Heart left ventricle (tissue), 16 donors: ENCODE measurements at regions not wholly inside any gene's neighbourhood (a gene's known extent, or its start where the extent isn't known, plus 50 kb on each side); places are given as distances from the start of the nearest gene placed in this dataset.
A peak's percentile ranks its signal among the peaks of the same experiment; 100 is the strongest.

ENCODE experiments used
- ATAC-seq, 4 donors: fragments of 200-7000 bp; cut with Tn5 transposase; one replicate each; pipeline ENCODE4 v1.9.1; 2020 to 2022; ENCODE audit warnings: moderate library complexity in 4 of 4, mild to moderate bottlenecking in 3 of 4, moderate number of reproducible peaks in 1 of 4
- DNase-seq, 5 donors: peaks; one replicate each; pipeline ENCODE4 v3.0.0-alpha.2; 2020
- H3K27ac ChIP-seq, 12 donors: fragments of 200-600 bp; sonication (generic) in 4 of 12; one replicate each; pipeline versions ENCODE4 v1.5.0 to v1.8.0; 2016 to 2022; ENCODE audit warnings: mild to moderate bottlenecking in 2 of 12
- H3K27me3 ChIP-seq, 9 donors: fragments of 200-600 bp; sonication (generic) in 2 of 9; one replicate each; pipeline versions ENCODE4 v1.5.1 to v1.8.0; 2016 to 2022; ENCODE audit warnings: mild to moderate bottlenecking in 3 of 9
- H3K36me3 ChIP-seq, 9 donors: fragments of 200-600 bp; sonication (generic) in 2 of 9; one replicate each; pipeline versions ENCODE4 v1.5.0 to v1.8.0; 2018 to 2022; ENCODE audit warnings: mild to moderate bottlenecking in 2 of 9
- H3K4me1 ChIP-seq, 12 donors: fragments of 200-600 bp; sonication (generic) in 4 of 12; one replicate each; pipeline versions ENCODE4 v1.5.0 to v1.8.0; 2016 to 2022; ENCODE audit warnings: mild to moderate bottlenecking in 3 of 12
- H3K4me3 ChIP-seq, 12 donors: fragments of 200-600 bp; sonication (generic) in 4 of 12; one replicate each; pipeline versions ENCODE4 v1.5.0 to v1.8.0; 2017 to 2022; ENCODE audit warnings: mild to moderate bottlenecking in 9 of 12, moderate library complexity in 4 of 12
- H3K9me3 ChIP-seq, 12 donors: fragments of 200-600 bp; sonication (generic) in 4 of 12; one replicate each; pipeline versions ENCODE4 v1.5.0 to v1.8.0; 2016 to 2022; ENCODE audit warnings: mild to moderate bottlenecking in 1 of 12
- CTCF ChIP-seq, 12 donors: fragments of 200-600 bp; sonication (generic) in 4 of 12; IDR thresholded peaks; one replicate each; pipeline versions ENCODE4 v1.5.0 to v1.8.0; 2018 to 2022; ENCODE audit warnings: antibody characterized with exemption in 12 of 12, mild to moderate bottlenecking in 5 of 12
- POLR2A ChIP-seq, 2 donors: fragments of 450-650 bp; IDR thresholded peaks; one replicate each; pipeline ENCODE4 v1.6.1; 2017; ENCODE audit warnings: antibody characterized with exemption in 2 of 2, mild to moderate bottlenecking in 2 of 2, moderate library complexity in 2 of 2
- WGBS, 4 donors: extraction: QIAGEN DNeasy Blood & Tissue Kit in 2 of 4; methylation state at CpG; one replicate each; pipeline versions ENCODE4 v1.1.5 to v1.1.7; 2013 to 2018; 5-methylcytosine and 5-hydroxymethylcytosine counted together
- intact Hi-C, 10 donors: fragments of 100-400 bp; cut with DNase I; formaldehyde crosslinking; loops; one replicate each; pipeline versions ENCODE4 v1.11.1 to v1.14.2; 2022
- donor health status: ischemic (EF 13 %, LVEDD 7.1; RV severe dilation, severe dysfunction).
- donor health status: healthy with polysubstance abuse.
- donor health status: DM: no; HTN: yes; CAD: no.
- donor health status: DM: no; HTN: no; CAD: no.
- donor health status: ischemic (EF 25% LVEDD 6.9; RV normal size, moderate dysfunction).
- donor health status: ischemic (EF 25% LVEDD 5.7; RV mildly dilated, moderate dysfunction).
- donor health status: healthy.
- donor health status: DM: yes; HTN: yes; CAD: no.
- donor health status: ischemic (EF 35%, LVEDD 5.7; RV mildly dilated, moderate dysfunction).
- donor health status: nonischemic (EF 11% LVEDD 7.7; RV severe dilation, severe dysfunction).
- donor health status: DM: yes; HTN: yes; CAD: no.
- donor health status: PGD.
- donor health status: ischemic (EF 29% LVEDD 5.4; RV normal size, mild dysfunction).
- donor health status: nonischemic (EF 23%, LVEDD 6.1; RV moderate dilation, normal function).

DNA sequence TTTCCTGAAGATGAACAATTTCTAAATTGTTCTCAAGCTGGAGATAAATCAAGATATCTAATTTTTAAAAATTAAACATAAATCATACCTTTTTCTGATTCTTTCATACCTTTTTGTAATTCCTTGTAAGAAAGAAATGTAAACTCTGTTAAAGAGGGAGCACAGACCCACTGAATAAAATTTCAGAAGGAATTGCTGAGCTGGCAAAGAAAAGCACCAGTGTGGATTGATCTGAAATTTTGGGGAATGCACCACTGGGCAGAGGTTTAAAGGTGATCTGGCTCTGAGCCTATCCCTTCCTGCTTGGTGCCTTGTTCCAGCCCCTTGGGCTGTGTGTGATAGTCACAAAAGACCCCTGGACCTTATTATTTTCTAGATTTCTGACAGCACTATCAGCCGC, 118.3 kb upstream of the THSD7B start:
- Histone ChIP-seq H3K27ac (no peak overlapping the region), H3K4me3 (no peak overlapping the region), H3K36me3 (no peaks in the 10 kb centered on the region), H3K4me1 (peaks cover 0 to 18% (median 3%) of the 10 kb centered on the region in 12 donors), H3K27me3 (no peaks in the 10 kb centered on the region), H3K9me3 (no peaks in the 10 kb centered on the region)
- intact Hi-C loops = no loop called here
- TF ChIP-seq CTCF (IDR thresholded peaks at IDR 0.05) (no peak), POLR2A (IDR thresholded peaks at IDR 0.05) (no peak)
- 86 to 94% (median 89%) methylated on average over 1 of the region's 1 CpG for WGBS, 4 donors
- no peak for DNase-seq
- no peak for ATAC-seq

DNA sequence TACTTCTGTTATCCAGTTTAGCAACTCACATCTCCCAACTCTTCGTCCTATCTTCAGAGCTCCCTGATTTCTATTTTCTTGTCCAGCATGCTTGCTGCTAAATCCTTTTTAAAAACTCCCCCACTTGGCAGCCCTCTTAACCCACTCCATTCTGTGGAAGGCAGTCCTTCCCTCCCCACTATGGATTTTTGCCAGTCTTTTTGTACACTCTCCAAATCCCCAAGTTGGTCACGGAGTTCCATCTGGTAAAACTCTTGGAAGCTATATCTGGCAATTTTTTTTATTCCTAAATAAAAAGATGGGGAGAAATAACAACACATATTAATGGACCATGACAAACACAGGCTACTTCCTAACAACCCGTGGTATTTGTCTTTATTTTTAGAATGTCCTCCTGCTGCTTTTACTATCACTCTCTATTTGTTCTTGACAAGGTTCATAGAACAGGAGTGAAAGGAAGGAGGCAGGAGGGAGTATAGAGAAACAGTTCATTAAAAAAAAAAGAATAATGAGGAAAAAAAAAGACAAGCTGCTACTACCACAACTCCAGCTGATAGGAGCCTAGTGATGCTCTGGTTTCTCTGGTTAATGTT, 120.0 kb upstream of the THSD7B start:
- TF ChIP-seq CTCF (IDR thresholded peaks at IDR 0.05) (no peak), POLR2A (IDR thresholded peaks at IDR 0.05) (no peak)
- no peak overlapping the region for H3K4me3 ChIP-seq
- 22 to 47% (median 29%) methylated on average over 3 of the region's 3 CpGs for WGBS, 4 donors
- ATAC-seq = peak in 3 of 4 donors; percentile 39 to 61 (median 54)
- no peaks in the 10 kb centered on the region for H3K36me3 ChIP-seq
- H3K4me1 ChIP-seq = peaks cover 0 to 12% (median 3%) of the 10 kb centered on the region in 12 donors
- no peak overlapping the region for H3K27ac ChIP-seq
- H3K27me3 ChIP-seq = no peaks in the 10 kb centered on the region
- intact Hi-C loops = loop anchor here in 1 of 10 donors (2.0 kb wide), 1 partner anchor 21 kb away; no protein-coding TSS in a partner anchor
- no peak for DNase-seq
- H3K9me3 ChIP-seq = no peaks in the 10 kb centered on the region

DNA sequence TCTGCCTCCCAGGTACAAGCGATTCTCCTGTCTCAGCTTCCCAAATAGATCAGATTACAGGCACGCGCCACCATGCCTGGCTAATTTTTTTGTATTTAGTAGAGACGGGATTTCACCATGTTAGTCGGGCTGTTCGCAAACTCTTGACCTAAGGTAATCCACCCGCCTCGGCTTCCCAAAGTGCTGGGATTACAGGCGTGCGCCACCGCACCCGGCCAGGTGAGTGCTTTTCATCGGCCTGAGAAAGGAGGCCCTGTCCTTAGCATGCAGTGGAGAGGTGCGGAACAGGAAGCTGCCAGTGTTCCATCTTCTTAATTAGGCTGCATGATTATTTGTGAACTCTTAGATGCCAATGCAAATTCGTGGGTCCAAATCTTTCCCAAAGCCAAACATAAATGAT, 125.7 kb upstream of the THSD7B start:
- peaks cover 0 to 3% (median 0%) of the 10 kb centered on the region in 12 donors for H3K4me1 ChIP-seq
- no peak overlapping the region for H3K4me3 ChIP-seq
- ATAC-seq (no peak), DNase-seq (no peak)
- no peaks in the 10 kb centered on the region for H3K27me3 ChIP-seq
- H3K9me3 ChIP-seq = peaks cover 0 to 10% (median 0%) of the 10 kb centered on the region in 12 donors
- no peaks in the 10 kb centered on the region for H3K36me3 ChIP-seq
- TF ChIP-seq CTCF (IDR thresholded peaks at IDR 0.05) (no peak), POLR2A (IDR thresholded peaks at IDR 0.05) (no peak)
- no peak overlapping the region for H3K27ac ChIP-seq
- 89 to 92% (median 90%) methylated on average over 15 of the region's 15 CpGs for WGBS, 4 donors
- intact Hi-C loops = no loop called here

- no peak for ATAC-seq
- peaks cover 0 to 3% (median 0%) of the 10 kb centered on the region in 12 donors for H3K4me1 ChIP-seq
Observed at GRCh38 chr2:136638193-136638592, 127.2 kb upstream of the THSD7B start.

More at GRCh38 chr2:136638193-136638592, 127.2 kb upstream of the THSD7B start:
- intact Hi-C loops = no loop called here
- H3K27me3 ChIP-seq = no peaks in the 10 kb centered on the region
- no peak overlapping the region for H3K4me3 ChIP-seq
- DNase-seq = no peak
- H3K27ac ChIP-seq = no peak overlapping the region
- H3K36me3 ChIP-seq = no peaks in the 10 kb centered on the region
- TF ChIP-seq POLR2A (IDR thresholded peaks at IDR 0.05) = no peak
- TF ChIP-seq CTCF (IDR thresholded peaks at IDR 0.05) = no peak
- H3K9me3 ChIP-seq = peaks cover 0 to 10% (median 0%) of the 10 kb centered on the region in 12 donors
